ENCODE measurements at regions not wholly inside any gene's neighbourhood (a gene's known extent, or its start where the extent isn't known, plus 50 kb on each side); places are given as distances from the start of the nearest gene placed in this dataset.

GRCh38 chr7:35536396-35536826, 158.5 kb downstream of the HERPUD2 start:
- no peak for DNase-seq (ENCODE audit: low spot score)

GRCh38 chr7:35533902-35534301, 161.0 kb downstream of the HERPUD2 start:
- DNase-seq (ENCODE audit: low spot score) = no peak

- no peak for DNase-seq (ENCODE audit: low spot score)
These were observed 164.5 kb downstream of the HERPUD2 start for GRCh38 chr7:35530124-35531109.

GRCh38 chr7:35529713-35530112, 165.2 kb downstream of the HERPUD2 start:
- DNase-seq (ENCODE audit: low spot score) = no peak

- DNase-seq (ENCODE audit: low spot score) = no peak
These were observed 166.5 kb downstream of the HERPUD2 start for GRCh38 chr7:35528381-35528977.

- no peak for DNase-seq (ENCODE audit: low spot score)
These were observed 168.3 kb downstream of the HERPUD2 start for GRCh38 chr7:35526645-35527044.

- no peak for DNase-seq (ENCODE audit: low spot score)
These were observed 170.7 kb downstream of the HERPUD2 start for GRCh38 chr7:35524112-35524804.

GRCh38 chr7:35523292-35523691, 171.6 kb downstream of the HERPUD2 start:
- no peak for DNase-seq (ENCODE audit: low spot score)

- no peak for DNase-seq (ENCODE audit: low spot score)
These were observed 172.2 kb downstream of the HERPUD2 start for GRCh38 chr7:35522697-35523096.

GRCh38 chr7:35521941-35522340, 173.0 kb downstream of the HERPUD2 start:
- no peak for DNase-seq (ENCODE audit: low spot score)

- DNase-seq (ENCODE audit: low spot score) = peak; percentile 32
These were observed 173.9 kb downstream of the HERPUD2 start for GRCh38 chr7:35520810-35521625.

GRCh38 chr7:35519971-35520809, 174.7 kb downstream of the HERPUD2 start:
- peak; percentile 83 for DNase-seq (ENCODE audit: low spot score)

- DNase-seq (ENCODE audit: low spot score) = no peak
These were observed 176.2 kb downstream of the HERPUD2 start for GRCh38 chr7:35518767-35519166.

GRCh38 chr7:35516498-35516897, 178.4 kb downstream of the HERPUD2 start:
- DNase-seq (ENCODE audit: low spot score) = peak; percentile 67

GRCh38 chr7:35513828-35514227, 181.1 kb downstream of the HERPUD2 start:
- DNase-seq (ENCODE audit: low spot score) = no peak

GRCh38 chr7:35513195-35513594, 181.7 kb downstream of the HERPUD2 start:
- DNase-seq (ENCODE audit: low spot score) = no peak

- no peak for DNase-seq (ENCODE audit: low spot score)
These were observed 182.2 kb downstream of the HERPUD2 start for GRCh38 chr7:35512716-35513115.

- DNase-seq (ENCODE audit: low spot score) = no peak
These were observed 186.1 kb downstream of the HERPUD2 start for GRCh38 chr7:35508623-35509400.

- DNase-seq (ENCODE audit: low spot score) = no peak
These were observed 189.9 kb downstream of the HERPUD2 start for GRCh38 chr7:35505066-35505465.

GRCh38 chr7:35504365-35504764, 190.6 kb downstream of the HERPUD2 start:
- no peak for DNase-seq (ENCODE audit: low spot score)
